HG03575 (cell line): ENCODE measurements at regions not wholly inside any gene's neighbourhood (a gene's known extent, or its start where the extent isn't known, plus 50 kb on each side); places are given as distances from the start of the nearest gene placed in this dataset.

ENCODE experiments used
- ATAC-seq: cut with Tn5 transposase; IDR thresholded peaks from one replicate; pipeline ENCODE4 v1.9.1; 2021; ENCODE audit not compliant: unreplicated experiment, insufficient number of reproducible peaks, low FRiP score; ENCODE audit errors: extremely low read depth

- ATAC-seq: no peak
Observed at GRCh38 chr13:106156468-106156867, 379.0 kb downstream of the EFNB2 start.

GRCh38 chr13:106155411-106155810 lies 380.1 kb downstream of the EFNB2 start:
- no peak for ATAC-seq

GRCh38 chr13:106153876-106154275 lies 381.6 kb downstream of the EFNB2 start:
- ATAC-seq: no peak

- ATAC-seq: no peak
Observed at GRCh38 chr13:106153041-106153440, 382.4 kb downstream of the EFNB2 start.

GRCh38 chr13:106152047-106152446 lies 383.4 kb downstream of the EFNB2 start:
- ATAC-seq: no peak

GRCh38 chr13:106151056-106151699 lies 384.3 kb downstream of the EFNB2 start:
- ATAC-seq: no peak

GRCh38 chr13:106145997-106146864 lies 389.2 kb downstream of the EFNB2 start:
- no peak for ATAC-seq

- no peak for ATAC-seq
Observed at GRCh38 chr13:106145070-106145469, 390.4 kb downstream of the EFNB2 start.

GRCh38 chr13:106143930-106144709 lies 391.3 kb downstream of the EFNB2 start:
- no peak for ATAC-seq

GRCh38 chr13:106143392-106143791 lies 392.1 kb downstream of the EFNB2 start:
- no peak for ATAC-seq

- ATAC-seq: no peak
Observed at GRCh38 chr13:106140476-106140875, 395.0 kb downstream of the EFNB2 start.

- no peak for ATAC-seq
Observed at GRCh38 chr13:106139942-106140341, 395.5 kb downstream of the EFNB2 start.

- ATAC-seq: no peak
Observed at GRCh38 chr13:106139377-106139776, 396.1 kb downstream of the EFNB2 start.

- ATAC-seq: no peak
Observed at GRCh38 chr13:106138620-106139019, 396.8 kb downstream of the EFNB2 start.

GRCh38 chr13:106133025-106133424 lies 402.4 kb downstream of the EFNB2 start:
- no peak for ATAC-seq

GRCh38 chr13:106132216-106132615 lies 403.2 kb downstream of the EFNB2 start:
- ATAC-seq: no peak

- ATAC-seq: no peak
Observed at GRCh38 chr13:106129993-106130392, 405.5 kb downstream of the EFNB2 start.

GRCh38 chr13:106129273-106129672 lies 406.2 kb downstream of the EFNB2 start:
- ATAC-seq: no peak

- no peak for ATAC-seq
Observed at GRCh38 chr13:106122234-106122633, 413.2 kb downstream of the EFNB2 start.
